H9 (cell line): ENCODE measurements at regions not wholly inside any gene's neighbourhood (a gene's known extent, or its start where the extent isn't known, plus 50 kb on each side); places are given as distances from the start of the nearest gene placed in this dataset.

Experiments
- DNase-seq: peaks from one replicate; pipeline ENCODE4 v3.0.0-alpha.2; 2017
- H2AFZ ChIP-seq: one replicate; pipeline ENCODE4 v1.6.1; 2013; ENCODE audit warnings: mild to moderate bottlenecking, low read length, control low read depth, moderate library complexity
- H2AK5ac ChIP-seq: 2 replicates; pipeline ENCODE4 v1.6.1; 2013; ENCODE audit warnings: low read length, control low read depth, mixed read lengths; ENCODE audit not compliant: insufficient read length
- H2BK120ac ChIP-seq: one replicate; pipeline ENCODE4 v1.6.1; 2013; ENCODE audit warnings: low read depth, mild to moderate bottlenecking, low read length, control low read depth, inconsistent platforms; ENCODE audit not compliant: poor library complexity, severe bottlenecking
- H2BK12ac ChIP-seq: 2 replicates; pipeline ENCODE4 v1.6.1; 2013; ENCODE audit warnings: low read length, control low read depth, mixed read lengths, low read depth; ENCODE audit not compliant: insufficient read length
- H2BK15ac ChIP-seq: 2 replicates; pipeline ENCODE4 v1.6.1; 2013; ENCODE audit warnings: low read depth, low read length, control low read depth
- H2BK20ac ChIP-seq: one replicate; pipeline ENCODE4 v1.6.1; 2013; ENCODE audit warnings: low read depth, mild to moderate bottlenecking, low read length, control low read depth, inconsistent platforms; ENCODE audit not compliant: poor library complexity, severe bottlenecking
- H2BK5ac ChIP-seq: 2 replicates; pipeline ENCODE4 v1.6.1; 2013; ENCODE audit warnings: low read length, control low read depth, mixed read lengths; ENCODE audit not compliant: insufficient read length
- H3K14ac ChIP-seq: 2 replicates; pipeline ENCODE4 v1.6.1; 2013; ENCODE audit warnings: low read length, control low read depth; ENCODE audit not compliant: insufficient read depth
- H3K18ac ChIP-seq: 2 replicates; pipeline ENCODE4 v1.6.1; 2013; ENCODE audit warnings: low read depth, mild to moderate bottlenecking, mixed read lengths, low read length, control low read depth; ENCODE audit not compliant: insufficient read length
- H3K23ac ChIP-seq: 2 replicates; pipeline ENCODE4 v1.6.1; 2013; ENCODE audit warnings: low read length, control low read depth, mixed read lengths, low read depth; ENCODE audit not compliant: insufficient read length
- H3K23me2 ChIP-seq: 2 replicates; pipeline ENCODE4 v1.6.1; 2013; ENCODE audit warnings: low read depth, mild to moderate bottlenecking, mixed read lengths, low read length, control low read depth; ENCODE audit not compliant: insufficient read length, poor library complexity, severe bottlenecking
- H3K27ac ChIP-seq: 2 replicates; pipeline ENCODE4 v1.5.1; 2013; ENCODE audit warnings: low read length, control low read depth, mixed read lengths, low read depth; ENCODE audit not compliant: insufficient read length
- H3K27me3 ChIP-seq: 2 replicates; pipeline ENCODE4 v1.6.1; 2013; ENCODE audit warnings: low read length, control low read depth, inconsistent platforms; ENCODE audit not compliant: insufficient read depth
- H3K4ac ChIP-seq: 2 replicates; pipeline ENCODE4 v1.6.1; 2013; ENCODE audit warnings: low read depth, mild to moderate bottlenecking, control low read depth, inconsistent platforms, low read length, moderate library complexity
- H3K4me1 ChIP-seq: 2 replicates; pipeline ENCODE4 v1.6.1; 2013; ENCODE audit warnings: low read length, control low read depth, inconsistent platforms; ENCODE audit not compliant: insufficient read depth
- H3K4me2 ChIP-seq: 2 replicates; pipeline ENCODE4 v1.6.1; 2013; ENCODE audit warnings: low read length, control low read depth, mixed read lengths; ENCODE audit not compliant: insufficient read length, insufficient read depth
- H3K56ac ChIP-seq: 2 replicates; pipeline ENCODE4 v1.6.1; 2013; ENCODE audit warnings: low read depth, mild to moderate bottlenecking, mixed read lengths, low read length, control low read depth; ENCODE audit not compliant: insufficient read length
- H3K79me1 ChIP-seq: 2 replicates; pipeline ENCODE4 v1.6.1; 2013; ENCODE audit warnings: low read depth, mild to moderate bottlenecking, moderate library complexity, low read length, control low read depth, inconsistent platforms; ENCODE audit not compliant: insufficient read depth, poor library complexity, severe bottlenecking
- H3K79me2 ChIP-seq: 2 replicates; pipeline ENCODE4 v1.6.1; 2013; ENCODE audit warnings: low read length, control low read depth, inconsistent platforms; ENCODE audit not compliant: insufficient read depth
- H3K9ac ChIP-seq: 2 replicates; pipeline ENCODE4 v1.6.1; 2013; ENCODE audit warnings: low read length, control low read depth, mixed read lengths; ENCODE audit not compliant: insufficient read length; ENCODE audit errors: extremely low read depth
- H3K9me3 ChIP-seq: one replicate; pipeline ENCODE4 v1.6.1; 2013; ENCODE audit warnings: low read depth, low read length, inconsistent platforms; ENCODE audit not compliant: control insufficient read depth
- H3T11ph ChIP-seq: one replicate; pipeline ENCODE4 v1.6.1; 2013; ENCODE audit warnings: mild to moderate bottlenecking, low read length, control low read depth, inconsistent platforms
- H4K20me1 ChIP-seq: one replicate; pipeline ENCODE4 v1.6.1; 2013; ENCODE audit not compliant: control insufficient read depth, insufficient read length, insufficient read depth
- H4K5ac ChIP-seq: 2 replicates; pipeline ENCODE4 v1.6.1; 2013; ENCODE audit warnings: low read depth, mild to moderate bottlenecking, mixed read lengths, low read length, control low read depth; ENCODE audit not compliant: insufficient read length
- H4K8ac ChIP-seq: replicated peaks from 2 replicates; pipeline ENCODE4 v1.6.1; 2013; ENCODE audit warnings: low read length, control low read depth, mixed read lengths, low read depth; ENCODE audit not compliant: insufficient read length
- H4K91ac ChIP-seq: 2 replicates; pipeline ENCODE4 v1.6.1; 2013; ENCODE audit warnings: low read depth, mild to moderate bottlenecking, moderate library complexity, mixed read lengths, low read length, control low read depth; ENCODE audit not compliant: insufficient read length
- H3K27ac Mint-ChIP-seq, 3 experiments: 2 replicates in 2 of 3; 3 replicates in 1 of 3; pipeline ENCODE4 v1.8.0; 2020 to 2021; ENCODE audit warnings: mixed read lengths in 3 of 3, mild to moderate bottlenecking in 1 of 3, moderate library complexity in 1 of 3
- H3K27me3 Mint-ChIP-seq: 2 replicates; pipeline ENCODE4 v1.8.0; 2021; ENCODE audit warnings: low read depth, mild to moderate bottlenecking, moderate library complexity, mixed read lengths
- H3K36me3 Mint-ChIP-seq, 3 experiments: 2 replicates in 2 of 3; 3 replicates in 1 of 3; pipeline ENCODE4 v1.8.0; 2020 to 2021; ENCODE audit warnings: low read depth in 3 of 3, mixed read lengths in 3 of 3; ENCODE audit not compliant: insufficient read depth in 1 of 3
- H3K4me1 Mint-ChIP-seq, 2 experiments: 2 replicates each; pipeline ENCODE4 v1.8.0; 2020; ENCODE audit warnings: mixed read lengths in 2 of 2
- H3K4me3 Mint-ChIP-seq, 2 experiments: 2 replicates in 1 of 2; 3 replicates in 1 of 2; pipeline ENCODE4 v1.8.0; 2020 to 2021; ENCODE audit warnings: mild to moderate bottlenecking in 2 of 2, mixed read lengths in 2 of 2, moderate library complexity in 1 of 2
- H3K9me3 Mint-ChIP-seq, 2 experiments: 2 replicates in 1 of 2; 3 replicates in 1 of 2; pipeline ENCODE4 v1.8.0; 2020; ENCODE audit warnings: mild to moderate bottlenecking in 2 of 2, mixed read lengths in 2 of 2, moderate library complexity in 1 of 2
- CTCF ChIP-seq: fragments of 200-600 bp; sonication (generic); conservative IDR thresholded peaks from 3 replicates; pipeline ENCODE4 v1.8.0; 2021; ENCODE audit warnings: antibody characterized with exemption, mild to moderate bottlenecking
- WGBS: extraction: QIAGEN DNeasy Blood & Tissue Kit; methylation state at CpG from one replicate; pipeline ENCODE4 v1.1.7; 2013; ENCODE audit warnings: missing lambda C conversion rate, low lambda C conversion rate, mixed read lengths; ENCODE audit not compliant: insufficient read length; ENCODE audit errors: extremely low coverage; 5-methylcytosine and 5-hydroxymethylcytosine counted together

DNA sequence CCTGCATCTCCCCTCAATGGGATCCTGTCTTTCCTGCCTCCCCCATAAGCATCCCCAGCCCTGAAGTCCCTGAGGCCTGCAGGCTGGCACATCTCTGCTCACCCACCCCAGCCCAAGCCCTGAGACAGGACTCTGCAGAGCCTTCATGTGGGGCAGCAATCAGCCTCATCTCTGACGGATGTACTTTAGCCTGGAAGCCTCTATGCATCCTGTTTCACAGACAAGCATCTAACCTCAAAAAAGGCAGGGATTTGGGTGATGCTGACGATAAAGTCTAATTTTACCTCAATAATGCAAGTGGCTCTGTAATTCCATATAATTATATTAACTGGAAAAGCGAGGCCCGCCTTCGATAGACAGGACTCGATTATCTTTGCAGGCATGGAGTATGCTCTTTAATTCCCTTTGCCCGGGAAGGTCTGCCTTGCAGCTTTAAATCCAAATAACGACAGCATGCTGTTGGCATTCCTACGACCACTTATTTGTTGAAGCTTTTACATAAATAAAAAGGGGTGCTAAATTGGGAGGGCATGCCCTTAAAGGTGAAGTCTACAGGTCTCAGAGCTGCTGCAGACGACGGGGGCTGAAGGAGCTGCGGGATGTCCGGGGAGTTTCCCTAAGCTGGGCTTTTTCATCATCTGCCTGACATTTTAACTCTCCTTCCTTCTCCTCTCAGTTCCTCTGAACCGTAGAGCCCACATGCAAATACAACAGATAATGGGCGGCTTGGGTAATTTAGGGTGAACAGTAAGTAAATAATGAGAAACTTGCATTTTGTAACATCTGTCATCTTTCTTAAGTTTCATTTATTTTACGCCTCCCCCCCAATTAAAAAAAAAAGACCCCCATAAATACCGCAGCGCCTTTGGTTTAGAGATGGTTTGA, 211.5 kb downstream of the URI1 start:
- no peak overlapping the region for H2AK5ac ChIP-seq
- no peak overlapping the region for H3K9ac ChIP-seq
- no peak overlapping the region for H3K23ac ChIP-seq
- no peak overlapping the region for H3K56ac ChIP-seq
- no peak overlapping the region for H4K8ac ChIP-seq
- H3K79me2 ChIP-seq = no peaks in the 10 kb centered on the region
- H2BK5ac ChIP-seq = no peak overlapping the region
- H3K4me1 ChIP-seq = no peaks in the 10 kb centered on the region
- Mint-ChIP-seq H3K4me3 (no peak overlapping the region), H3K36me3 (no peaks in the 10 kb centered on the region), H3K9me3 (no peaks in the 10 kb centered on the region), H3K27ac (peak overlapping the region in 2 of 3 experiments; percentile 48 to 86; a peak in 3 of 7 replicates), H3K27me3 (no peaks in the 10 kb centered on the region; the same call in 1 of the 2 replicates), H3K4me1 (peaks cover 4 to 12% of the 10 kb centered on the region in 2 experiments; a peak in 3 of 4 replicates)
- no peak for TF ChIP-seq CTCF
- H4K5ac ChIP-seq = no peak overlapping the region
- no peaks in the 10 kb centered on the region for H3K79me1 ChIP-seq
- H3K18ac ChIP-seq = no peak overlapping the region
- H3K4me2 ChIP-seq = no peak overlapping the region
- H3K14ac ChIP-seq = no peak overlapping the region
- H3K9me3 ChIP-seq = no peaks in the 10 kb centered on the region
- DNase-seq = no peak
- WGBS = no CpG with 5 or more reads among the region's 18 CpGs
- no peak overlapping the region for H2BK15ac ChIP-seq
- H3K27me3 ChIP-seq = no peaks in the 10 kb centered on the region
- no peak overlapping the region for H4K91ac ChIP-seq
- H4K20me1 ChIP-seq = no peaks in the 10 kb centered on the region
- H2AFZ ChIP-seq = no peak overlapping the region
- H3K27ac ChIP-seq = no peak overlapping the region
- H3K23me2 ChIP-seq = no peaks in the 10 kb centered on the region
- no peak overlapping the region for H3T11ph ChIP-seq
- no peak overlapping the region for H3K4ac ChIP-seq
- no peak overlapping the region for H2BK12ac ChIP-seq
- no peak overlapping the region for H2BK20ac ChIP-seq
- no peak overlapping the region for H2BK120ac ChIP-seq
